NB4 (cell line): ENCODE measurements at regions not wholly inside any gene's neighbourhood (a gene's known extent, or its start where the extent isn't known, plus 50 kb on each side); places are given as distances from the start of the nearest gene placed in this dataset.
A peak's percentile ranks its signal among the peaks of the same experiment; 100 is the strongest.

ENCODE experiments used
- DNase-seq: peaks from one replicate; pipeline ENCODE4 v3.0.0; 2010; ENCODE audit warnings: low read depth
- H3K4me3 ChIP-seq: one replicate; pipeline ENCODE4 v1.5.1; 2011; ENCODE audit warnings: mild to moderate bottlenecking, low read depth, low read length, moderate library complexity
- CTCF ChIP-seq: IDR thresholded peaks from one replicate; pipeline ENCODE4 v1.5.1; 2012; ENCODE audit warnings: low read depth, low read length
- MAX ChIP-seq: IDR thresholded peaks from 2 replicates; pipeline ENCODE4 v1.6.1; 2011; ENCODE audit warnings: low read depth, low read length
- MYC ChIP-seq: IDR thresholded peaks from 2 replicates; pipeline ENCODE4 v1.6.1; 2011; ENCODE audit warnings: low read depth, low read length
- POLR2A ChIP-seq: IDR thresholded peaks from 2 replicates; pipeline ENCODE4 v1.6.1; 2011; ENCODE audit warnings: mild to moderate bottlenecking; ENCODE audit not compliant: insufficient read length; ENCODE audit errors: extremely low read depth

GRCh38 chr11:95297680-95298452 lies 66.9 kb upstream of the SESN3 start:
- TF ChIP-seq CTCF (no peak), MAX (no peak), MYC (no peak), POLR2A (no peak)
- DNase-seq: no peak
- no peak overlapping the region for H3K4me3 ChIP-seq

- no peak for TF ChIP-seq MYC
- no peak for TF ChIP-seq CTCF
- TF ChIP-seq POLR2A: no peak
- no peak for TF ChIP-seq MAX
- peak; percentile 80 for DNase-seq
- H3K4me3 ChIP-seq: peak overlapping the region; percentile 35
Observed at GRCh38 chr11:95296621-95297025, 65.6 kb upstream of the SESN3 start.

- DNase-seq: peak; percentile 40
- H3K4me3 ChIP-seq: peak overlapping the region; percentile 35
- TF ChIP-seq POLR2A: no peak
- no peak for TF ChIP-seq MAX
- no peak for TF ChIP-seq CTCF
- no peak for TF ChIP-seq MYC
Observed at GRCh38 chr11:95296165-95296564, 65.2 kb upstream of the SESN3 start.

GRCh38 chr11:95295382-95296149 lies 64.6 kb upstream of the SESN3 start:
- no peak overlapping the region for H3K4me3 ChIP-seq
- DNase-seq: no peak
- TF ChIP-seq MAX (no peak), MYC (no peak), POLR2A (no peak), CTCF (no peak)

GRCh38 chr11:95294701-95295100 lies 63.7 kb upstream of the SESN3 start:
- no peak for DNase-seq
- TF ChIP-seq MAX: no peak
- no peak for TF ChIP-seq CTCF
- no peak for TF ChIP-seq MYC
- no peak for TF ChIP-seq POLR2A
- H3K4me3 ChIP-seq: no peak overlapping the region
